Gastrocnemius medialis (tissue), 4 donors: ENCODE measurements at regions not wholly inside any gene's neighbourhood (a gene's known extent, or its start where the extent isn't known, plus 50 kb on each side); places are given as distances from the start of the nearest gene placed in this dataset.

Experiments
- POLR2A ChIP-seq, 2 donors: fragments of 450-650 bp; IDR thresholded peaks; one replicate each; pipeline ENCODE4 v1.6.1; 2017; ENCODE audit warnings: antibody characterized with exemption in 2 of 2, mild to moderate bottlenecking in 2 of 2, moderate library complexity in 2 of 2
- TF ChIP-seq, protein P1 (sequence below), 5 experiments: fragments of 450-650 bp in 3 of 5; fragments of 200-600 bp in 2 of 5; sonication (generic) in 2 of 5; IDR thresholded peaks in 4 of 5; conservative IDR thresholded peaks in 1 of 5; 1 replicate in 4 of 5; 2 replicates in 1 of 5; pipeline ENCODE4 v1.5.1; 2016 to 2019; ENCODE audit warnings: antibody characterized with exemption in 5 of 5, mild to moderate bottlenecking in 3 of 5, moderate library complexity in 3 of 5

DNA sequence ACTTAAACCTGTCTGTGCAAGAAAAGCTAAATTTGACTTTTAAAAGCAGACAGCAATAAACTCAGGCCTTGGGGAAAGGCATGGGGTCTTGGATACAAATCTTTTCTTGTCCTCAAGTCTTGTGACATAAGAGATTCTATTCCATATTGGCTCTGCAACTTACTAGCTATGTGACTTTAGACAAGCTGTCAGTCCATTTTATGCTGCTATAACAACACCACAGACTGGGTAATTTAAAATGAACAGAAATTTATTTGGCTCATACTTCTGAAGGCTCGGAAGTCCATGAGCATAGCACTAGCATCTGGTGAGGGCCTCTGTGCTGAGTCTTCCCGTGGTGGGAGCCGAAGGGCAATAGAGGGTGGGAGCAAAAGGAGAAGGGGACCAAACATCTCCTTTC, 246.0 kb upstream of the MOCS1 start:
- no peak for TF ChIP-seq POLR2A (IDR thresholded peaks at IDR 0.05)
- TF ChIP-seq, protein P1, sequence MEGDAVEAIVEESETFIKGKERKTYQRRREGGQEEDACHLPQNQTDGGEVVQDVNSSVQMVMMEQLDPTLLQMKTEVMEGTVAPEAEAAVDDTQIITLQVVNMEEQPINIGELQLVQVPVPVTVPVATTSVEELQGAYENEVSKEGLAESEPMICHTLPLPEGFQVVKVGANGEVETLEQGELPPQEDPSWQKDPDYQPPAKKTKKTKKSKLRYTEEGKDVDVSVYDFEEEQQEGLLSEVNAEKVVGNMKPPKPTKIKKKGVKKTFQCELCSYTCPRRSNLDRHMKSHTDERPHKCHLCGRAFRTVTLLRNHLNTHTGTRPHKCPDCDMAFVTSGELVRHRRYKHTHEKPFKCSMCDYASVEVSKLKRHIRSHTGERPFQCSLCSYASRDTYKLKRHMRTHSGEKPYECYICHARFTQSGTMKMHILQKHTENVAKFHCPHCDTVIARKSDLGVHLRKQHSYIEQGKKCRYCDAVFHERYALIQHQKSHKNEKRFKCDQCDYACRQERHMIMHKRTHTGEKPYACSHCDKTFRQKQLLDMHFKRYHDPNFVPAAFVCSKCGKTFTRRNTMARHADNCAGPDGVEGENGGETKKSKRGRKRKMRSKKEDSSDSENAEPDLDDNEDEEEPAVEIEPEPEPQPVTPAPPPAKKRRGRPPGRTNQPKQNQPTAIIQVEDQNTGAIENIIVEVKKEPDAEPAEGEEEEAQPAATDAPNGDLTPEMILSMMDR (IDR thresholded peaks at IDR 0.05 in 4 of 5, conservative IDR thresholded peaks at IDR 0.05 in 1 of 5) = no peak
